HL-60 (cell line): ENCODE measurements at regions not wholly inside any gene's neighbourhood (a gene's known extent, or its start where the extent isn't known, plus 50 kb on each side); places are given as distances from the start of the nearest gene placed in this dataset.

Experiments used
- DNase-seq, 2 experiments: peaks; one replicate each; pipeline ENCODE4 v3.0.0-alpha.2; 2010 to 2020; ENCODE audit warnings: low read depth in 1 of 2, low spot score in 1 of 2
- H3K27ac ChIP-seq: fragments of 250-450 bp; sonication (Bioruptor Pico); replicated peaks from 2 replicates; pipeline ENCODE4 v1.5.1; 2020; ENCODE audit warnings: mild to moderate bottlenecking, moderate library complexity
- H3K27me3 ChIP-seq: fragments of 250-450 bp; sonication (Bioruptor Pico); 2 replicates; pipeline ENCODE4 v1.5.1; 2021; ENCODE audit warnings: mild to moderate bottlenecking, moderate library complexity; ENCODE audit not compliant: insufficient read depth, poor library complexity, severe bottlenecking
- H3K4me3 ChIP-seq: replicated peaks from 2 replicates; pipeline ENCODE4 v1.5.1; 2011; ENCODE audit warnings: mild to moderate bottlenecking, control low read depth, low read length; ENCODE audit not compliant: insufficient read depth
- CTCF ChIP-seq: IDR thresholded peaks from one replicate; pipeline ENCODE4 v1.5.1; 2011; ENCODE audit warnings: low read length, control low read depth, inconsistent platforms; ENCODE audit not compliant: insufficient read depth
- GABPA ChIP-seq: IDR thresholded peaks from 2 replicates; pipeline ENCODE4 v1.6.1; 2012; ENCODE audit warnings: low read depth
- POLR2AphosphoS5 ChIP-seq: IDR thresholded peaks from 2 replicates; pipeline ENCODE4 v1.6.1; 2012; ENCODE audit warnings: low read depth
- REST ChIP-seq: IDR thresholded peaks from 2 replicates; pipeline ENCODE4 v1.6.1; 2012; ENCODE audit warnings: low read depth; ENCODE audit not compliant: insufficient replicate concordance
- SPI1 ChIP-seq: IDR thresholded peaks from 2 replicates; pipeline ENCODE4 v1.6.1; 2012; ENCODE audit warnings: low read depth, mild to moderate bottlenecking, borderline replicate concordance

DNA sequence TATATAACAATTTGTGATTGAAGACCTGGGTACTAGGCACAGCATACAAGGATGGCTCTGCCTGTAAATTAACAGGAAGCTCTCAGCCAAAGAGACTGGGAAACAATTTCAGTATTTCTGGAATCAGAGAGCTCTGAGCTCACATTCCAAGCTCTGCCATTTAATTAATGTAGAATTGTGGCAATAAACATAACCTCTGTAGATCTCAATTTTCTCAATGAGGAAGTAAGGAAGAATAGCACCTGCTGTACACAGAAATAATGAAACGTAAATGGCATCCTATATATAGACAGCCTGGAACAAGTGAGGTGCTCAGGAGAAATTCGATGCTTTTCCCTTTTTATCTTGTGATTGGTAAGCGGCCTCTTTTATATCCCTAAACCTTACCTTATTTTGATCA lies 538.5 kb upstream of the JAG1 start:
- Histone ChIP-seq H3K27ac (no peak overlapping the region), H3K27me3 (no peaks in the 10 kb centered on the region), H3K4me3 (no peak overlapping the region)
- DNase-seq: no peak
- no peak for TF ChIP-seq POLR2AphosphoS5
- TF ChIP-seq REST: no peak
- no peak for TF ChIP-seq SPI1
- TF ChIP-seq GABPA: no peak
- no peak for TF ChIP-seq CTCF

DNA sequence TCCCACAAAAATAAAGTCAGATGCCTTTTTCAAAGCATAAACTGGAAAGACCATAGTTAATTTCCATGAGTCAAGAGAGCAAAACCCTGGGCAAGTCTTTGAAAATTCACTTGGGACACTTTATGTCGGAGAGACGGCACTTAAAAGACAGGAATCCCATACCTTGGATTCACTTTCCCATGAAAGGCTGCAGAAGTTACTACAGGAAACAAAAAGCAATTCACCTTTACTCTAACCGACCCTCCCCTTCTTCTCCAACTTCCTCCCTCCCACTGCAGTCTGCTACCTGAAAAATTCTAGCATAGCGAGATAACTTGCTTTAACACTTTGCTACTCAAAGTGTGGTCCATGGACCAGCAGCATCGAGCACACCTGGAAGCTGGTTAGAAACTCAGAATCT lies 539.1 kb upstream of the JAG1 start:
- TF ChIP-seq SPI1 (no peak), POLR2AphosphoS5 (no peak), CTCF (no peak), REST (no peak), GABPA (no peak)
- no peak overlapping the region for H3K4me3 ChIP-seq
- H3K27ac ChIP-seq: no peak overlapping the region
- no peak for DNase-seq
- no peaks in the 10 kb centered on the region for H3K27me3 ChIP-seq

DNA sequence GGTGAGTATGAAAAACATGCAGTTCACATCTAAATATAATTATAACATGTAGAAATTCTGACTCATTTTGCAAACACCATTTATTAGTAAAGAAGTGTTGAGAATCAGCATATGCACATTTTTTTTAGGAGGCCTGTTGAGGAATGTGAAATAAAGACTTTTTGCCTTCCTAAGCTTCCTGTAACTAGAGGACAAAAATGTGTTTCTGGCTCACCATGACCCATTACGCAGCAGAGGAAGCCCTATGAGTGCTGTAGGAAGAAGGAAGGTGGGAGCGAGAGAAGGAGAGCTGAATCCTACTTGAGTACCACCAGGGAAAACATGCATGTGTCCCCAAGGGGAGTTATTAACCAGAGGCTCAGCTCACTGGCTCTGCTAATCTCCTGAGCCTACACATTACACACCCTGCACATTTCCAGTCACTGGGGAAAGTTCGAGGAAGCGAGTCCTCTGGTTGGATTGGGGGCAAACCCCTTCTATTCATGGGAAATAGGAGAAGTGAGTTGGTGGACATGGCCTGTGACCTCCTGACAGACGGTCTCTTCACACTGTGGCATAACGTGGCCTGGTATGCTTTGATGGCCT lies 540.5 kb upstream of the JAG1 start:
- Histone ChIP-seq H3K4me3 (no peak overlapping the region), H3K27ac (no peak overlapping the region), H3K27me3 (no peaks in the 10 kb centered on the region)
- no peak for TF ChIP-seq SPI1
- no peak for DNase-seq

DNA sequence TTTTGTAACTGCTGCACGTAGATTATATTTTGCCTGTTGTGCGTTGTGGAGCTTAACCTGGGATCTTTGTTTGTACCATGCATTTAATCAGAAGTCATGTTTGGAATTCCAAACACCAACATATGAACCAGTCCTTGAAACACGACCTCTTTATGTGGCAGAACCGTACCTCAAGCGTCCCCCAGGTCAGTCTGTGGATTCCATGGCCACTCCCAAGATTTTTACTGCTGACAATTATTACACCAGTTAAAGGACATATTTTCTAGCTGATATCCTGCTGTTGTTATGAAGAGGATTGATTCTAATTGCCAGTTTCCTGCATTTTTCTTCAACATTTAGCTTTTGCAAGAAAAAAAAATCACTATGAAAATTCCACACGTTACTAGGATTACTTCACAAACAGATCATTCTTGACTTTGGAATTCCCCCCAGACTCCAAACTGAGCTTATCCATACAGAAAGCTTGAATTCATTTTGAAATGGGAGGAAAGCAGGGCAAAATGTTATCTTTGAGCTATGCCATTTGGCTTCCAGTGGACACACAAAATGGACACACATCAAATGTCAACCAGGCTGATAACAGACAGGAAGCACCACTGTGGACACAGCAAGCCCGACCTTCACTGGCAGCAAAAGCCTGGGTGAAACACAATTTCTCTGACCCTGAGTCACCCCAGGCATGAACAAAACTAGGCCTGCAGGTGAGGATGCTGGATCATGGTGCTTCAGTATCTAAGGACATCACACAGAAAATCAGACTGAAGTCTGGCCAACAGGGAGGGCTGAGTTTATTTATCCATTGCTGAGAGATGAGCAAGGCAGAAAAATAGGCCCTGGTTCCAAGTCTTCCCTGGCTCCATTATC lies 542.9 kb upstream of the JAG1 start:
- H3K27ac ChIP-seq: no peak overlapping the region
- no peak for DNase-seq
- no peaks in the 10 kb centered on the region for H3K27me3 ChIP-seq
- H3K4me3 ChIP-seq: no peak overlapping the region
- TF ChIP-seq SPI1: no peak
- no peak for TF ChIP-seq POLR2AphosphoS5
- TF ChIP-seq REST: no peak
- TF ChIP-seq GABPA: no peak
- no peak for TF ChIP-seq CTCF
